CD4-positive, alpha-beta T cell (primary cell): ENCODE measurements at regions not wholly inside any gene's neighbourhood (a gene's known extent, or its start where the extent isn't known, plus 50 kb on each side); places are given as distances from the start of the nearest gene placed in this dataset.

Experiments used
- ATAC-seq: fragments of 200-7000 bp; cut with Tn5 transposase; one replicate; pipeline ENCODE4 v1.10.0; 2022; ENCODE audit warnings: mild to moderate bottlenecking; ENCODE audit not compliant: poor library complexity
- CTCF ChIA-PET: fragments of 350-600 bp; sonication (Branson Sonifier 250); formaldehyde crosslinking; loops from one replicate; lab custom pipeline; 2021; ENCODE audit warnings: antibody characterized with exemption, inconsistent platforms; lab: Charles Lee
- POLR2A ChIA-PET: fragments of 350-600 bp; sonication (Branson Sonifier 250); formaldehyde crosslinking; loops from one replicate; lab custom pipeline; 2021; ENCODE audit warnings: antibody characterized with exemption, inconsistent platforms; lab: Charles Lee
- DNase-seq, 14 experiments: peaks; one replicate each; pipeline ENCODE4 v3.0.0-alpha.2; 2013 to 2020; ENCODE audit warnings: mixed read lengths in 2 of 14
- H3K27ac ChIP-seq, 2 donors: one replicate each; pipeline versions ENCODE4 v1.5.1 to v1.7.0; 2013; ENCODE audit warnings: low read length in 2 of 2, low read depth in 1 of 2, mild to moderate bottlenecking in 1 of 2
- H3K27me3 ChIP-seq, 2 experiments: 1 replicate in 1 of 2; 2 replicates in 1 of 2; pipeline versions ENCODE4 v1.6.1 to v1.7.0; 2013; ENCODE audit warnings: low read length in 2 of 2, control low read depth in 1 of 2, mild to moderate bottlenecking in 1 of 2, moderate library complexity in 1 of 2; ENCODE audit not compliant: insufficient read depth in 2 of 2, control insufficient read depth in 1 of 2
- H3K36me3 ChIP-seq: one replicate; pipeline ENCODE4 v1.6.1; 2013; ENCODE audit warnings: low read length, control low read depth; ENCODE audit not compliant: insufficient read depth
- H3K4me1 ChIP-seq: one replicate; pipeline ENCODE4 v1.6.1; 2013; ENCODE audit warnings: low read length, control low read depth; ENCODE audit not compliant: insufficient read depth
- H3K4me3 ChIP-seq: one replicate; pipeline ENCODE4 v1.5.1; 2013; ENCODE audit warnings: mild to moderate bottlenecking, low read length, moderate library complexity
- H3K9me3 ChIP-seq, 2 experiments: 1 replicate in 1 of 2; 2 replicates in 1 of 2; pipeline versions ENCODE4 v1.6.1 to v1.7.0; 2013; ENCODE audit warnings: low read length in 2 of 2, mild to moderate bottlenecking in 2 of 2, control low read depth in 1 of 2, moderate library complexity in 1 of 2; ENCODE audit not compliant: control insufficient read depth in 1 of 2, insufficient read depth in 1 of 2
- H3K27ac Mint-ChIP-seq: one replicate; pipeline ENCODE4 v1.8.0; 2020; ENCODE audit warnings: mixed read lengths
- H3K27me3 Mint-ChIP-seq: one replicate; pipeline ENCODE4 v1.8.0; 2021; ENCODE audit warnings: mixed read lengths
- H3K36me3 Mint-ChIP-seq: one replicate; pipeline ENCODE4 v1.8.0; 2021; ENCODE audit warnings: low read depth, mixed read lengths
- H3K4me1 Mint-ChIP-seq: one replicate; pipeline ENCODE4 v1.8.0; 2021; ENCODE audit warnings: low read depth, mixed read lengths
- H3K4me3 Mint-ChIP-seq: one replicate; pipeline ENCODE4 v1.8.0; 2020; ENCODE audit warnings: mild to moderate bottlenecking, mixed read lengths
- H3K9me3 Mint-ChIP-seq: one replicate; pipeline ENCODE4 v1.8.0; 2020; ENCODE audit warnings: mixed read lengths
- CTCF ChIP-seq: fragments of 200-600 bp; IDR thresholded peaks from one replicate; pipeline ENCODE4 v1.8.0; 2022; ENCODE audit warnings: antibody characterized with exemption, mild to moderate bottlenecking
- intact Hi-C, 2 experiments: fragments of 100-400 bp; cut with DNase I in 1 of 2; cut with micrococcal nuclease in 1 of 2; formaldehyde crosslinking; loops; one replicate each; pipeline versions ENCODE4 v1.15.1 to v1.9.0; 2023 to 2025; cut with DNase I, micrococcal nuclease

GRCh38 chr2:109045505-109045904 lies 56.5 kb upstream of the EDAR start:
- Histone ChIP-seq H3K36me3 (no peaks in the 10 kb centered on the region), H3K9me3 (no peaks in the 10 kb centered on the region), H3K4me1 (peaks cover 12% of the 10 kb centered on the region), H3K27me3 (no peaks in the 10 kb centered on the region), H3K4me3 (no peak overlapping the region), H3K27ac (no peak overlapping the region)
- no peak for TF ChIP-seq CTCF
- no peak for ATAC-seq
- ChIA-PET POLR2A (interaction anchor here (0.6 to 1.1 kb wide), 2 partner anchors 13 to 225 kb away, joined by 3 read pairs; no protein-coding TSS in a partner anchor), CTCF (interaction anchor here (0.6 to 1.7 kb wide), 2 partner anchors 14 to 31 kb away, joined by 3 to 4 read pairs; no protein-coding TSS in a partner anchor)
- Mint-ChIP-seq H3K9me3 (no peaks in the 10 kb centered on the region), H3K4me1 (peaks cover 39% of the 10 kb centered on the region), H3K36me3 (no peaks in the 10 kb centered on the region), H3K27ac (no peak overlapping the region), H3K4me3 (peak overlapping the region; percentile 51), H3K27me3 (no peaks in the 10 kb centered on the region)
- no peak for DNase-seq
- intact Hi-C loops: no loop called here

GRCh38 chr2:109038992-109039391 lies 50.0 kb upstream of the EDAR start:
- no peak for TF ChIP-seq CTCF
- DNase-seq (no peak), ATAC-seq (no peak)
- Mint-ChIP-seq H3K4me1 (peaks cover 50% of the 10 kb centered on the region), H3K27me3 (no peaks in the 10 kb centered on the region), H3K27ac (no peak overlapping the region), H3K9me3 (peaks cover 2% of the 10 kb centered on the region), H3K4me3 (no peak overlapping the region), H3K36me3 (no peaks in the 10 kb centered on the region)
- H3K9me3 ChIP-seq: no peaks in the 10 kb centered on the region
- H3K27me3 ChIP-seq: no peaks in the 10 kb centered on the region
- CTCF ChIA-PET: no interaction called here
- POLR2A ChIA-PET: no interaction called here
- H3K4me3 ChIP-seq: no peak overlapping the region
- no peak overlapping the region for H3K27ac ChIP-seq
- H3K4me1 ChIP-seq: peaks cover 22% of the 10 kb centered on the region
- no peaks in the 10 kb centered on the region for H3K36me3 ChIP-seq
- intact Hi-C loops: loop anchor here in 1 of 2 experiments (10.0 kb wide), 1 partner anchor 66 kb away; no protein-coding TSS in a partner anchor
